Endothelial cell of umbilical vein (primary cell): ENCODE measurements at regions not wholly inside any gene's neighbourhood (a gene's known extent, or its start where the extent isn't known, plus 50 kb on each side); places are given as distances from the start of the nearest gene placed in this dataset.

ENCODE experiments used
- BruUV-seq: library from RNA; stranded (reverse); fragments of 400-500 nt; replicated peaks from 2 replicates; lab custom pipeline; 2021; lab: Mats Ljungman, UMichigan
- CTCF ChIA-PET: fragments of 300-600, 350-600 bp; sonication (Branson Sonifier 250); formaldehyde crosslinking; loops from one replicate; lab custom pipeline; 2021; ENCODE audit warnings: antibody characterized with exemption, inconsistent platforms; lab: Charles Lee
- POLR2A ChIA-PET: fragments of 300-600, 350-600 bp; sonication (Branson Sonifier 250); formaldehyde crosslinking; loops from one replicate; lab custom pipeline; 2021; ENCODE audit warnings: antibody characterized with exemption, inconsistent platforms; lab: Charles Lee
- DNase-seq: peaks from one replicate; pipeline ENCODE4 v3.0.0-alpha.2; 2011; ENCODE audit warnings: low read depth, low spot score
- FAIRE-seq: peaks from 2 replicates; lab custom pipeline; 2011; peaks lifted over from hg19 to GRCh38; lab: Jason Lieb, UNC
- H2AFZ ChIP-seq: 2 replicates; pipeline ENCODE4 v1.6.0; 2012; ENCODE audit warnings: low read depth, low read length, control low read depth, inconsistent platforms
- H3K27ac ChIP-seq: 2 replicates; pipeline ENCODE4 v1.5.1; 2011; ENCODE audit warnings: low read depth, mild to moderate bottlenecking, control low read depth, low read length, moderate library complexity; ENCODE audit not compliant: insufficient read depth
- H3K27me3 ChIP-seq, 2 experiments: 2 replicates each; pipeline versions ENCODE4 v1.6.0 to v1.6.1; 2011; ENCODE audit warnings: low read length in 2 of 2, mixed read lengths in 1 of 2; ENCODE audit not compliant: control insufficient read depth in 2 of 2, insufficient read depth in 2 of 2
- H3K36me3 ChIP-seq, 2 experiments: 2 replicates in 1 of 2; 3 replicates in 1 of 2; pipeline ENCODE4 v1.5.1; 2011; ENCODE audit warnings: low read length in 2 of 2, mild to moderate bottlenecking in 1 of 2, moderate library complexity in 1 of 2; ENCODE audit not compliant: control insufficient read depth in 2 of 2, insufficient read depth in 2 of 2; ENCODE audit errors: extremely low read depth in 1 of 2
- H3K4me1 ChIP-seq: 3 replicates; pipeline ENCODE4 v1.5.1; 2011; ENCODE audit warnings: mild to moderate bottlenecking, low read length; ENCODE audit not compliant: control insufficient read depth, insufficient read depth; ENCODE audit errors: extremely low read depth
- H3K4me2 ChIP-seq: 2 replicates; pipeline ENCODE4 v1.6.1; 2011; ENCODE audit warnings: low read length, control low read depth, mixed read lengths; ENCODE audit not compliant: insufficient read depth
- H3K4me3 ChIP-seq, 3 experiments: fragments of 200-600 bp in 1 of 3; sonication (generic), shearing (Covaris generic) in 1 of 3; replicated peaks in 1 of 3; 2 replicates each; pipeline ENCODE4 v1.5.1; 2011 to 2016; ENCODE audit warnings: control low read depth in 3 of 3, low read length in 3 of 3, mild to moderate bottlenecking in 2 of 3, inconsistent platforms in 1 of 3, low read depth in 1 of 3, moderate library complexity in 1 of 3; ENCODE audit not compliant: insufficient read depth in 1 of 3
- H3K79me2 ChIP-seq: 2 replicates; pipeline ENCODE4 v1.6.0; 2012; ENCODE audit warnings: low read length, inconsistent platforms; ENCODE audit not compliant: control insufficient read depth, insufficient read depth
- H3K9ac ChIP-seq: replicated peaks from 2 replicates; pipeline ENCODE3; 2011; ENCODE audit warnings: low read length, control low read depth; ENCODE audit not compliant: insufficient read depth; ENCODE audit errors: extremely low read depth
- H3K9me1 ChIP-seq: replicated peaks from 3 replicates; pipeline ENCODE4 v1.6.0; 2011; ENCODE audit warnings: mild to moderate bottlenecking, low read length; ENCODE audit not compliant: control insufficient read depth, insufficient read depth; ENCODE audit errors: extremely low read depth
- H3K9me3 ChIP-seq: replicated peaks from 2 replicates; pipeline ENCODE4 v1.5.1; 2012; ENCODE audit warnings: low read length, inconsistent platforms; ENCODE audit not compliant: control insufficient read depth, insufficient read depth
- H4K20me1 ChIP-seq: replicated peaks from 2 replicates; pipeline ENCODE3; 2011; ENCODE audit warnings: mild to moderate bottlenecking, low read length; ENCODE audit not compliant: control insufficient read depth, insufficient read depth; ENCODE audit errors: extremely low read depth
- CTCF ChIP-seq, 2 donors: IDR thresholded peaks; 1 replicate in 1 of 2; 2 replicates in 1 of 2; pipeline ENCODE4 v1.5.1; 2011; ENCODE audit warnings: low read length in 2 of 2, mild to moderate bottlenecking in 2 of 2, moderate library complexity in 2 of 2, control low read depth in 1 of 2, inconsistent platforms in 1 of 2, low read depth in 1 of 2; ENCODE audit not compliant: insufficient read depth in 1 of 2; ENCODE audit errors: extremely low read depth in 1 of 2
- EZH2 ChIP-seq: IDR thresholded peaks from 2 replicates; pipeline ENCODE4 v1.6.1; 2012; ENCODE audit warnings: borderline replicate concordance, low read depth, mild to moderate bottlenecking, moderate library complexity, low read length, inconsistent platforms; ENCODE audit not compliant: severe bottlenecking
- FOS ChIP-seq: IDR thresholded peaks from 2 replicates; pipeline ENCODE4 v1.6.1; 2011; ENCODE audit warnings: mild to moderate bottlenecking, low read length, moderate library complexity, borderline replicate concordance; ENCODE audit not compliant: insufficient read depth
- GATA2 ChIP-seq: IDR thresholded peaks from 2 replicates; pipeline ENCODE4 v1.7.0; 2011; ENCODE audit warnings: low read depth, mild to moderate bottlenecking, moderate library complexity, mixed read lengths, low read length; ENCODE audit not compliant: insufficient read length, insufficient read depth
- JUN ChIP-seq: IDR thresholded peaks from 2 replicates; pipeline ENCODE4 v1.6.1; 2011; ENCODE audit warnings: borderline replicate concordance, low read depth; ENCODE audit not compliant: insufficient read length, insufficient read depth
- MYC ChIP-seq: IDR thresholded peaks from one replicate; pipeline ENCODE4 v1.6.1; 2011; ENCODE audit warnings: mild to moderate bottlenecking, low read depth, low read length
- POLR2A ChIP-seq: IDR thresholded peaks from 2 replicates; pipeline ENCODE4 v1.6.1; 2012; ENCODE audit warnings: low read depth, mild to moderate bottlenecking, control low read depth, low read length
- POLR2AphosphoS5 ChIP-seq: IDR thresholded peaks from 2 replicates; pipeline ENCODE4 v1.6.1; 2012; ENCODE audit warnings: low read depth, mild to moderate bottlenecking, control low read depth, low read length, moderate library complexity; ENCODE audit not compliant: insufficient read depth
- dilution Hi-C: fragments of 300-500 bp; cut with MboI; formaldehyde crosslinking; loops from one replicate; pipeline ENCODE4 v1.15.0; 2019; ENCODE audit warnings: low sequenced_read_pairs; ENCODE audit not compliant: extremely low pct_ligation_motif_present
- intact Hi-C: fragments of 100-400 bp; cut with micrococcal nuclease; formaldehyde crosslinking; loops from one replicate; pipeline ENCODE4 v1.10.0; 2022
- TF ChIP-seq, protein P1 (sequence below): IDR thresholded peaks from 2 replicates; pipeline ENCODE4 v1.6.1; 2011; ENCODE audit not compliant: insufficient read depth, insufficient read length

GRCh38 chr1:5774019-5774418, 218.2 kb downstream of the NPHP4 start:
- no TSS peak for BruUV-seq
- Histone ChIP-seq H3K79me2 (no peaks in the 10 kb centered on the region), H4K20me1 (no peaks in the 10 kb centered on the region), H3K4me3 (no peak overlapping the region), H3K27ac (no peak overlapping the region), H3K27me3 (no peaks in the 10 kb centered on the region), H3K4me2 (no peak overlapping the region), H3K9me3 (no peaks in the 10 kb centered on the region), H3K9ac (no peak overlapping the region), H3K9me1 (no peaks in the 10 kb centered on the region), H3K36me3 (no peaks in the 10 kb centered on the region), H2AFZ (no peak overlapping the region), H3K4me1 (no peaks in the 10 kb centered on the region)
- ChIA-PET CTCF (no interaction called here), POLR2A (no interaction called here)
- dilution Hi-C loops (no loop called here), intact Hi-C loops (no loop called here)
- DNase-seq (no peak), FAIRE-seq (no peak)
- no peak for TF ChIP-seq MYC
- TF ChIP-seq, protein P1, sequence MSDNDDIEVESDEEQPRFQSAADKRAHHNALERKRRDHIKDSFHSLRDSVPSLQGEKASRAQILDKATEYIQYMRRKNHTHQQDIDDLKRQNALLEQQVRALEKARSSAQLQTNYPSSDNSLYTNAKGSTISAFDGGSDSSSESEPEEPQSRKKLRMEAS, result no peak
- TF ChIP-seq FOS, result no peak
- no peak for TF ChIP-seq GATA2
- TF ChIP-seq EZH2, result no peak
- no peak for TF ChIP-seq POLR2AphosphoS5
- TF ChIP-seq JUN, result no peak
- TF ChIP-seq CTCF (IDR thresholded peaks at IDR 0.05; ENCODE audit: extremely low read depth in 1 of 2, insufficient read depth in 1 of 2, low read depth in 1 of 2, low read length in 2 of 2), result no peak
- TF ChIP-seq POLR2A, result no peak
